ENCODE measurements at regions not wholly inside any gene's neighbourhood (a gene's known extent, or its start where the extent isn't known, plus 50 kb on each side); places are given as distances from the start of the nearest gene placed in this dataset.
"Not testable (repeated sequence)": the region's sequence is repeated elsewhere in the genome, so short reads cannot be mapped to it uniquely, and the experiment has no call there.

DNA sequence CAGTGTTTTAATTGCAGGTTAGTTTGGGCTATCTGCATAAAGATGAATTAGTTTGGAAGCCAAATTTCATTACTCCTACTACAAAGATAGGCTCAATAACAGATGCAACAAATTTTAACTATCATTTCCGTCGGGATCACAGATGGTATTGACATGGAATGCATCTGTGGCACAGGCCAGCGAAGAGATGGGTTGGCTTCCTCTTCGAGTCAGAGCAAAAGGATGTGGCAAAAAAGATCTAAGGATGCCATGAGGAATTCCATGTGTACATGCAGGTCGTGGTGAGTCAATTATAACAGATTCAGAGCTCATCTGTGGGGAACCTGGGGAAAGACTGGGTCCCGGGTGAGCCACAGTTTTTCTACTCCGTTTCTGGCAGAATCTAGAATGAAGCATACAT, 83.0 kb upstream of the CITED2 start:
- DNase-seq (ENCODE audit: low spot score in 2 of 2), result no peak
- FAIRE-seq, result no peak

DNA sequence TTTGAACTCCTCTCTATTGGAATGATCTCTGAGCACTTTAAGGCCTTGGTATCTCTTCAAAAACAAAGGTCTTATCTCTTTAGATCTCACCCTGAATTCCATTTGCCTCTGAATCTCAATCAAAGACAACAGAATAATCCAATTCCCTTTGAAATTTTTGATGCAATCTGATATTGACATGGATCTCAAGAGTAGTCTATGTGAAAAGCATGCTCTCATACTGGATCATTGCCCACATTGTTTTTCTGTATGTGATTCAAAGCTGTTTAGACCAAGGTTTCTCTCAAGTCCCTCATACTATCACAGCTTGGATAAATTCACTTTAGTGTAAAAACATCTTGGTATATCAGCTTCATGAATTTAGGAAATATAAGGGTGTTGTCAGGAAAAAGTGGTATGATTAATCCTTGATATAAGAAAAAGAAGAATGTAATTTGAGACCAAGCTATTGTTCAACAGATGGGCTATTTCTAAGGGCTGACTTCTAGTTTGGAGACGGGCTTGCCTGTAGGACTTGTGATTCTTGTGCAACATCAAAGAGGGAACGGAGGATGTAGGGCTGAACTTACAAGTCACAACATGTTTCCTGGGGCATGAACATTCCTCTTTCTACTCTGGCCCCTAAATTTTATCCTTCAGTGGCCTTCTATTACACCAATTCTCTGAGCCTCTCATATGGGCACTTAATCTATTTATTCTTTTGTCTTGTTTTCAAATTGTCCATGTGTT, 77.9 kb upstream of the CITED2 start:
- DNase-seq (ENCODE audit: low spot score in 2 of 2) (no peak), FAIRE-seq (no peak)

DNA sequence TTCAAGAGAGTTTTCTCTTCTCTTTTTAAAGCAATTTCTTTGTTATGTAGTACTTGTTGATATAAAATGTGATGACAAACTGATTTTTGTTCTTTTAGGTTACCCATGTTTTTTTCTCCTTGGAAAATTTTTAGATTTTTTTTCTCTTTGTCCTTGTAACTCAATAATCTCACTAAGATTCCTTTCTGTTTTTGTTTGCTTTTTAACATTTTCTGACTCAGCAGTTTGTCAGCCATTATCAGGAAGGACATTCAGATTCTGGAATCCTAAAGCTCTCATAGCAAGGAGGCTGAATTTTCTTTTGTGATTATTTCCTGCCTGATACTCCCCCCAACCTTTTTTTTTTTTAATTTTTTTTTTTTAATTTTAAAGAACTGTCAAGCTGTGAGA, 75.2 kb upstream of the CITED2 start:
- DNase-seq (ENCODE audit: low spot score in 2 of 2) (no peak), FAIRE-seq (no peak)

- DNase-seq (ENCODE audit: low spot score in 2 of 2) (no peak), FAIRE-seq (no peak)
These were observed 74.7 kb upstream of the CITED2 start for GRCh38 chr6:139448998-139449610.

GRCh38 chr6:139448051-139448649, 73.7 kb upstream of the CITED2 start:
- DNase-seq (ENCODE audit: low spot score in 2 of 2), result no peak
- FAIRE-seq, result no peak

DNA sequence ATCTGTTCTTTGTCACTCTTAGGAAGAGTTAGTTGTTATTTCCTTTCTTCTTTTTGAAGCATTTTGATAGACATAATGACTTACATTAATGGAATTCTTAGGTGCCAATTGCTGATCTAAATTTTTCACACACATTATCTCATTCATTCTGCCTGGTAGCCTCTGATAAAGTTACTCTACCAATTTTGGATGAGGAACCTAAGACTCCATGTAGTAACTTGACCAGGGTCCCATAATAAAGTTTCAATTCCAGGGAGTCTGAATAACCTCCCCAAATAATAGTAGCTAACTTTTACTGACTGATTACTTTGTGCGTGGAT, 73.2 kb upstream of the CITED2 start:
- no peak for FAIRE-seq

DNA sequence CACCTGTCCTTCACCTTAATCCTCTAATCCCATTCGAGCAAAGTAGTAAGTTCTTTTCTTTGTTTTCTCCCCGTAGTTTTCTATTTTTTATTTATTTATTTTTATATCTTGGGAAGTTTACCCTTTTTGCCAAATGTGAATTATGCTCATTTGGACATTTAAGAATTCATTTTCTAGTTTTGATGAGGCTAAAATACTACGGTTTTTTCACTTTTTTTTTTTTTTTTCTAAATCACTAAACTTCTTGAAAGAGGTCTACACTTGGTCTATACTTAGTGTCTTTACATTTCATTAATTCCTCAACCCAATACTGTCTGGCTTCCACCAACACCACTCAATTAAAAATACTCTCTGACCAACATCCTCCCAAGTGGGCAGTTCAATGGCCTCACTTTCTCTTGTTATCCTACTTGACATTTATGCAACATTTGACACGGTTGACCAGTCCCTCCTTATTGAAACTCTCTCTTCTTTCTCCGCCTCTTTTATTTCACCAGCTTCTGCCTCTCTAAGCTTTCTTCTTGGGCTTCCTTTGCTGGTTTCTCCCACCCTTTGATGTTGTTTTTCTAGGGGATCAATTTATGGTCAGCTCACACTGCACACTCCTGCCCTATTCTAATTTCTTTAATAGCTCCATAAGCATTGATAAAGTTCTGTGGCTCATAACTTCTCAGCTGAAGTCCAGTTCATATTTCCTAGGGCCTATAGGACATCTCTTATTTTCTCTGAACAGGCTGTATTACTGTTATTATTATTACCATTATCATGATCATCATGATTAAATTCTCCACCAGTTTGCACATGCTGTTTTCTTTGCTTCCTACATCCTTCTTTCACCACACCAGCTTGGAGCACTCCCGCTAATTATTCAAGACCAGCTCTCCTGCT, 72.6 kb upstream of the CITED2 start:
- FAIRE-seq, result no peak

More for the DNA sequence above, 73.2 kb upstream of the CITED2 start:
- DNase-seq (ENCODE audit: low spot score in 2 of 2), result no peak

GRCh38 chr6:139446138-139446715, 71.8 kb upstream of the CITED2 start:
- no peak for FAIRE-seq

More for the DNA sequence above, 72.6 kb upstream of the CITED2 start:
- DNase-seq (ENCODE audit: low spot score in 2 of 2), result no peak

GRCh38 chr6:139444273-139444787, 69.9 kb upstream of the CITED2 start:
- not testable (repeated sequence) for DNase-seq (ENCODE audit: low spot score in 2 of 2); FAIRE-seq

More at GRCh38 chr6:139446138-139446715, 71.8 kb upstream of the CITED2 start:
- DNase-seq (ENCODE audit: low spot score in 2 of 2), result no peak

GRCh38 chr6:139443231-139444112, 69.0 kb upstream of the CITED2 start:
- no peak for FAIRE-seq
- no peak for DNase-seq (ENCODE audit: low spot score in 2 of 2)

GRCh38 chr6:139442188-139442671, 67.8 kb upstream of the CITED2 start:
- FAIRE-seq (no peak), DNase-seq (ENCODE audit: low spot score in 2 of 2) (no peak)

GRCh38 chr6:139439349-139439748, 64.9 kb upstream of the CITED2 start:
- FAIRE-seq (no peak), DNase-seq (ENCODE audit: low spot score in 2 of 2) (no peak)

DNA sequence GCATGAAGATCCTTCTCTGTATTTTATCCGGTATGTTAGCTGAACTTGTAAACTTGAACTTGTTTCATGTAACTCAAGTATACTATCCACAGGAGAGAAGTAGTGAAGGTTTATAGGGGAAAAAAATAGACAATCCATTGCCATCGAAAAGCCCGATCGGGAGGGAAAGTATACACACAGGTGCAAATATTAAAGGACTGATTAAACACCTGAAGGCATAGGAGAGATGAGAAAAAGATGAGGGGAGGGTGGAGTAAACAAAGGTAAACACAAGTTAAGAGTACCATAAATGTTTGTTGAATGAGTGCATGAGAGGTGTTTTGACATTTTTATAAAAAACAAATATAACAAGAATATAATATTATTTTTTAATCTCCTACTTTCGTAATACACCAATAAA, 64.3 kb upstream of the CITED2 start:
- FAIRE-seq, result no peak

DNA sequence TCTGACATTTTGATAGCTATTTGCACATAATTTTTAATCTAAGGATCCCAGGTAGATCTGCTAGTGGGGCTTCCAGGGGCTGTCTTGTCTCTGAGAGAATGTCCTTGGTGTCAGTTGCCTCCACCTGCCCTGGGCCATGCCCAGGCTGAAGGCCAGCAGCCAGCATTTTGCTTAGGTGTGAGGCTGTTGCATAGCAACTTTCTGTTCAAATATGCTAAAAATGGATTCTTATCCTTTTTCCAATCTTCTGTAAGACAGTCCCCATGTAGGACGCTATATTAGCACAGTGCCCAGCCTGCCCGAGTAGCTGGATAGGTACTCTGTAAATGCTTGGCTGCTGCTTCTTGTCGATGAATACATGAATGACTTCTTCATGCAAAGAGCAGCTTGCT, 62.5 kb upstream of the CITED2 start:
- no peak for FAIRE-seq
- no peak for DNase-seq (ENCODE audit: low spot score in 2 of 2)

More for the DNA sequence above, 64.3 kb upstream of the CITED2 start:
- no peak for DNase-seq (ENCODE audit: low spot score in 2 of 2)

DNA sequence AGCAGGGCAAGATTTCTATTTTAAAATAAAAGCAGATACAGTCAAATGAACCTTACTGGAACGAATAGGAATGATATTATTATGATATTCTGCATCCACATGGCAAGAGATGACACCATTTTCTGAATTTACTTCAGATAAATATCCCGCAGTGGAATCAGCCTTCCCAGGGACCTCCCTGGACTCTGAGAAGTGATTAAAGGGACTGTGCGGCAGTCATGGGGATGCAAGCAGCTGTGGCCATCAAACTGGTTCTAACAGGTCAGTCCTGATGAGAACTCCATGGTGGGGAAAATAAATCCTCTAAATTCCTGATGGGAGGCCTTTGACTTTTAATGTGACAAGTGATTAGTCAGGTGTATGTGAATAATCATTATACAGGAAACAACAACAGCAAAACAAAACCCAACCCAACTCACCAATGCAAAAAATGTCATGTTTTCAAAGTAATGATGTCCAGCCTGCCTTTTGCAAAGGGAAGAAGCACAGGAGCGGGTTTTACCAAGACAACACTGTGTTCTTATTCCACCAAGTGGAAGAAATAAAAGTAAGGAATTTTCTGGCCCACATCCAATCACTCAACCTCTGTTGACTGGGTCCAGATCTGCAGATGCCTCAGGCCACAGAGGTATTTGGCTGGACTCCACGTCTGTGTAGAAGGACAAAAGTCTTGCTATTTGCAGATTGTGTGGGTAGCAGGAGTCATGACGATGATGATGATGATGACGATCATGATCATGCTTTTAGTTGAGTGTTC, 61.9 kb upstream of the CITED2 start:
- no peak for DNase-seq (ENCODE audit: low spot score in 2 of 2)
- no peak for FAIRE-seq

DNA sequence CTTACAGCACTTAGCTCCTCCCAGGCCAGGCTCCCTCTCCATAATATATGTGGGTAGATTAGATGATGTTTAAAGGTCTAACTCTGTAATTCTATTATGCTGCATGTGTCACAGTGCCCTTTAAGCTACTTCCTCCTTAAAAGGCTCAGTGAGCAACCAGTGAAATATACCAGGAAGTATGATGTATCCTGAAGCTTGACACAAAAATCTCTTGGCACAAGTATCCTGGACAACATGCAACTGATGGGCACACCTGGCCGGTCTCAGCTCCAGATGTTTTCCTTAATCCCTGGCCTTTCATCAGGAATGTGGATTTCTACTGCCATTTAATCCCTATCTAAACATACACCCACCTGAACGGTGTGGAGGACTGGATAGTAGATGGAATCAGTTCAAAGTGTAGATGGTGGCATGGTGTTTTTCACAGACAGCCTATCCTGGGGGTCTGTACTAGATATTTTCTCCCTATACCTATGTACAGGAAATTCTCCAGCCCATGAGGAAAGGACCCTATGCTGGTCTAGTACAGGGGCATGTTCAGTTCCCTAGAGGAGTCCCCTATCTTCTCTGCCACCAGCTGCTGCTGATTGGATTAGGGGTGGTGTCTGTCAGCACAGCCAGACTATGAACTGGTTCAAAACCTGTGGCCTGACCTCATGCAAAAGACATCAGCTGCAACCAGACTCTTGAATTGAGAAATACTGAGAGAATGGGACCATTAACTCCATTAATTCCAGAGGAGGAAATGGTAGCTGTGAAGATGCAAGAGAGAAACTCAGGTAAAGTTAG, 59.4 kb upstream of the CITED2 start:
- no peak for DNase-seq (ENCODE audit: low spot score in 2 of 2)
- no peak for FAIRE-seq

DNA sequence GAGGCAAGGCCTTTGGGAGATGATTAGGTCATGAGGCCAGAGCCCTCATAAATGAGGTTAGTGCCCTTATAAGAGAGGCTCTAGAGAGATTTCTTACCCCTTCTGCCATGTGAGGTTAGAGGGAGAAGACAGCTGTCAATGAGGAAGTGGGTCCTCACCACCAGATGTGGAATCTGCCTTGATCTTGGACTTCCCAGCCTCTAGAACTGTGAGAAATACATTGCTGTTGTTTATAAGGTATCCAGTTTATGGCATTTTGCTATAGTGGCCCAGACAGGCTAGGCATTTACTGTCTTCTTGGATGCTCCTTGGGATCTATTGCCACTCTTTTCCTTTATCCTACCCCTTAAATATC, 57.1 kb upstream of the CITED2 start:
- FAIRE-seq (no peak), DNase-seq (ENCODE audit: low spot score in 2 of 2) (no peak)

All from frontal cortex (tissue), 3 donors.